NT2/D1 (cell line): ENCODE measurements at regions not wholly inside any gene's neighbourhood (a gene's known extent, or its start where the extent isn't known, plus 50 kb on each side); places are given as distances from the start of the nearest gene placed in this dataset.

Experiments used
- DNase-seq: peaks from one replicate; pipeline ENCODE4 v3.0.0-alpha.2; 2011; ENCODE audit warnings: low read depth, low spot score
- H3K27me3 ChIP-seq: 2 replicates; pipeline ENCODE4 v1.6.0; 2011; ENCODE audit warnings: mild to moderate bottlenecking; ENCODE audit not compliant: insufficient read length, insufficient read depth
- H3K36me3 ChIP-seq: 2 replicates; pipeline ENCODE4 v1.6.1; 2011; ENCODE audit warnings: mild to moderate bottlenecking, low read length, mixed read lengths; ENCODE audit not compliant: insufficient read depth, insufficient read length
- H3K4me1 ChIP-seq: 2 replicates; pipeline ENCODE4 v1.5.1; 2011; ENCODE audit not compliant: insufficient read depth, insufficient read length
- H3K4me3 ChIP-seq: 2 replicates; pipeline ENCODE4 v1.5.1; 2011; ENCODE audit warnings: low read depth; ENCODE audit not compliant: insufficient read length
- H3K9ac ChIP-seq: 2 replicates; pipeline ENCODE4 v1.6.0; 2011; ENCODE audit warnings: low read depth; ENCODE audit not compliant: insufficient read length
- H3K9me3 ChIP-seq: 2 replicates; pipeline ENCODE4 v1.5.1; 2011; ENCODE audit warnings: mild to moderate bottlenecking, low read length; ENCODE audit not compliant: insufficient read depth
- SUZ12 ChIP-seq: IDR thresholded peaks from 2 replicates; pipeline ENCODE4 v1.6.1; 2011; ENCODE audit not compliant: insufficient read length, insufficient read depth; ENCODE audit errors: extremely low read depth
- YY1 ChIP-seq: IDR thresholded peaks from 2 replicates; pipeline ENCODE4 v1.6.1; 2011; ENCODE audit not compliant: insufficient read length, insufficient read depth
- ZNF274 ChIP-seq: IDR thresholded peaks from 2 replicates; pipeline ENCODE4 v1.6.1; 2011; ENCODE audit warnings: mild to moderate bottlenecking, low read depth, low read length

GRCh38 chr10:123257904-123258456 lies 103.8 kb downstream of the BUB3 start:
- H3K4me3 ChIP-seq: no peak overlapping the region
- H3K27me3 ChIP-seq: no peaks in the 10 kb centered on the region
- DNase-seq: no peak
- H3K9ac ChIP-seq: no peak overlapping the region
- 0 out of 2 replicates have a peak, but pooled peaks cover 3% of the 10 kb centered on the region for H3K9me3 ChIP-seq
- H3K4me1 ChIP-seq: no peaks in the 10 kb centered on the region
- TF ChIP-seq ZNF274: no peak
- no peak for TF ChIP-seq SUZ12
- no peak for TF ChIP-seq YY1
- no peaks in the 10 kb centered on the region for H3K36me3 ChIP-seq

GRCh38 chr10:123259081-123259480 lies 104.9 kb downstream of the BUB3 start:
- TF ChIP-seq YY1: no peak
- no peak for TF ChIP-seq ZNF274
- TF ChIP-seq SUZ12: no peak
- 0 out of 2 replicates have a peak, but pooled peaks cover 3% of the 10 kb centered on the region for H3K9me3 ChIP-seq
- H3K9ac ChIP-seq: no peak overlapping the region
- H3K36me3 ChIP-seq: no peaks in the 10 kb centered on the region
- no peak overlapping the region for H3K4me3 ChIP-seq
- no peaks in the 10 kb centered on the region for H3K4me1 ChIP-seq
- no peaks in the 10 kb centered on the region for H3K27me3 ChIP-seq
- DNase-seq: no peak

DNA sequence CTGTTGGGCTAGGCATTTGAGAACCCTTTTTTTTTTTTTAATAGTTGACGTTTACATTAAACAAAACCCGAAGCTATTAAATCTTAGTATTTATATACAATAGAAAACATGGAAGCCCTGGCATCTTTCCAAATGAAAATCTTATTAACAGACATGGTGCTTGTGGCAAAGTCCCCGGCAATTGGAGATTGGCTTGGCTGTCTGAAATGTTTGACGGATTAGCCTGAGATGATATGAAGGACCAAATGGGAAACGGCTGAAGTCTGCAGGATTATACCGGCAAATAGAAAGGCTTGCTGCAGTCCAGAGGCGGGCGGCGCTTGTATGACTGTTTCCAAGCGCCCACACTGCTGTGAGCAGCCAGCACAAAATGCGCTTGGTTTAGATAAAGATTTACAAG lies 105.6 kb downstream of the BUB3 start:
- H3K9ac ChIP-seq: no peak overlapping the region
- no peaks in the 10 kb centered on the region for H3K4me1 ChIP-seq
- no peaks in the 10 kb centered on the region for H3K27me3 ChIP-seq
- 0 out of 2 replicates have a peak, but pooled peaks cover 3% of the 10 kb centered on the region for H3K9me3 ChIP-seq
- H3K36me3 ChIP-seq: no peaks in the 10 kb centered on the region
- H3K4me3 ChIP-seq: no peak overlapping the region
- no peak for DNase-seq
- TF ChIP-seq YY1: no peak
- TF ChIP-seq ZNF274: no peak

DNA sequence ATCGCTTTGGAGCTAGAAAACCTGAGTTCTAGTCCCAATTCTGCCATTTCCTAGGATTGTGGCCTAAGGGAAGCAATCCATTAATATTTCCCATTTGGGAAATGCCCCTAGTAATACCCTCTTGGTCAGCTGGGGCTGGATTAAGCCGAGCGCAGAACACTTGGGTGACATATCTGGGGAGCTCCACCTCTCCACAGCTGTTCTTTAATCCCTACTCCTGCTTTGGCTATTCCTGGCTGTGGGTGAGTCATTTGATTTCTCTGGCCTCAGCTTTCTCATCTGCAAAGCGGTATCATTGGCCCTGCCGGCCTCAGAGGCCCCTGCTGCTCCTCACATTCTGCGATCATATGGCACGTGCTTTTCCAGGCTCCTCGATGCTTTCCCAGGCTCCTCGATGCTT lies 108.3 kb downstream of the BUB3 start:
- no peak overlapping the region for H3K9ac ChIP-seq
- H3K27me3 ChIP-seq: no peaks in the 10 kb centered on the region

DNA sequence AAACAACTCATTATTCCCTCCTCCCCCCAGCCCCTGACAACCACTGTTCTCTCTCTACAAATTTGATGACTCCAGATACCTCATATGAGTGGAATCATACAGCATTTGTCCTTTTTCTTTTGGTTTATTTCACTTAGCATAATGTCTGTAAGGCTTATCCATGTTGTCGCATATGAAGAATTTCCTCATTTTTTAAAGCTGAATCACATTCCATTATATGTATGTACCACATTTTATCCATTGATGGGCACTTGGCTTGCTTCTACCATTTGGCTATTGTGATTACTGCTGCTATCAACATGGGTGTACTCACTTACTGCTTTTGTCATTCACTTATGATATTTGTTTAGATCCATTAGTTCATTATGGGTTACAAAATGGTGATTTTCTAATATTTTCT lies 112.8 kb downstream of the BUB3 start:
- H3K9me3 ChIP-seq: no peaks in the 10 kb centered on the region
- TF ChIP-seq YY1 (no peak), ZNF274 (no peak), SUZ12 (no peak)
- no peak overlapping the region for H3K4me3 ChIP-seq

More for the DNA sequence above, 108.3 kb downstream of the BUB3 start:
- H3K4me3 ChIP-seq: no peak overlapping the region
- no peak for TF ChIP-seq YY1
- TF ChIP-seq ZNF274: no peak
- no peak for TF ChIP-seq SUZ12
- no peaks in the 10 kb centered on the region for H3K9me3 ChIP-seq
- no peak for DNase-seq
- no peaks in the 10 kb centered on the region for H3K36me3 ChIP-seq
- H3K4me1 ChIP-seq: no peaks in the 10 kb centered on the region

GRCh38 chr10:123269017-123269552 lies 114.9 kb downstream of the BUB3 start:
- H3K36me3 ChIP-seq: no peaks in the 10 kb centered on the region
- TF ChIP-seq ZNF274 (no peak), SUZ12 (no peak), YY1 (no peak)
- no peak overlapping the region for H3K9ac ChIP-seq
- H3K4me1 ChIP-seq: no peaks in the 10 kb centered on the region
- H3K4me3 ChIP-seq: no peak overlapping the region
- H3K27me3 ChIP-seq: no peaks in the 10 kb centered on the region
- no peaks in the 10 kb centered on the region for H3K9me3 ChIP-seq
- DNase-seq: no peak

More for the DNA sequence above, 112.8 kb downstream of the BUB3 start:
- H3K27me3 ChIP-seq: no peaks in the 10 kb centered on the region
- DNase-seq: no peak
- no peaks in the 10 kb centered on the region for H3K4me1 ChIP-seq
- H3K9ac ChIP-seq: no peak overlapping the region
- no peaks in the 10 kb centered on the region for H3K36me3 ChIP-seq

DNA sequence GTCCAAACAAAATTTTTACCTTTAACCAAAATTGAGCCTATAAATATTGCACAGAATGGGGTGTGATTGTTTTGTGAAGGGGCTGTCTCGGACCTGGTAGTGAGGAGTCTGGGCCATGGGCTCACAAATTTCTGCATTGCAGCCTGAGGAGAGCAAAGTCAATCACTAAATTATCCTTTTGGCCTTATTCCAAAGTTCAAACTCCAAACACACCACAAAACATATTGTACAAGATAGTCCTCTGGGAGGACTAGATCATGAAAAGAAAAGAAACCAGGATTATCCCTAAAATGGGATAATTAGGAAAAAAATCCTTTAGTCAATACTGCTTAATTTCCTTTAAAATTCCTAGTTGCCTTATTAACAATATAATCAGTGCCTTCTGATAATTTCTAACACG lies 115.5 kb downstream of the BUB3 start:
- no peaks in the 10 kb centered on the region for H3K27me3 ChIP-seq
- TF ChIP-seq YY1 (no peak), ZNF274 (no peak), SUZ12 (no peak)
- DNase-seq: no peak
- H3K36me3 ChIP-seq: no peaks in the 10 kb centered on the region
- no peaks in the 10 kb centered on the region for H3K4me1 ChIP-seq
- no peak overlapping the region for H3K9ac ChIP-seq
- no peaks in the 10 kb centered on the region for H3K9me3 ChIP-seq
- no peak overlapping the region for H3K4me3 ChIP-seq
